GM12878 (cell line): ENCODE measurements at regions not wholly inside any gene's neighbourhood (a gene's known extent, or its start where the extent isn't known, plus 50 kb on each side); places are given as distances from the start of the nearest gene placed in this dataset.

Experiments used
- ATAC-seq: fragments of 200-7000 bp; cut with Tn5 transposase; 3 replicates; pipeline ENCODE4 v1.9.1; 2020; ENCODE audit warnings: mild to moderate bottlenecking, moderate library complexity
- BruUV-seq: library from RNA; stranded (reverse); fragments of 400-500 nt; replicated peaks from 2 replicates; lab custom pipeline; 2021; lab: Mats Ljungman, UMichigan
- CTCF ChIA-PET: fragments of 300-600 bp; sonication (Branson Sonifier 250); formaldehyde crosslinking; extraction: SDS; loops from one replicate; lab custom pipeline; 2021; ENCODE audit warnings: inconsistent platforms; lab: Yijun Ruan, JAX
- POLR2A ChIA-PET: fragments of 350-600 bp; formaldehyde crosslinking; extraction: SDS; loops from one replicate; lab custom pipeline; 2021; ENCODE audit warnings: inconsistent platforms; lab: Charles Lee
- RAD21 ChIA-PET: fragments of 300-600 bp; sonication (Branson Sonifier 250); formaldehyde crosslinking; loops from one replicate; lab custom pipeline; 2023; ENCODE audit warnings: antibody characterized with exemption; ENCODE audit not compliant: unreplicated experiment; lab: Charles Lee
- SMC1A ChIA-PET: fragments of 300-600 bp; sonication (Branson Sonifier 250); formaldehyde crosslinking; loops from one replicate; lab custom pipeline; 2023; ENCODE audit not compliant: unreplicated experiment, uncharacterized antibody; lab: Charles Lee
- DNase-seq: peaks from one replicate; pipeline ENCODE4 v3.0.0-alpha.2; 2011; ENCODE audit warnings: low read depth, low spot score
- FAIRE-seq: peaks from 3 replicates; lab custom pipeline; 2011; peaks lifted over from hg19 to GRCh38; lab: Jason Lieb, UNC
- H2AFZ ChIP-seq: 2 replicates; pipeline ENCODE4 v1.6.0; 2011; ENCODE audit warnings: low read depth, low read length, control low read depth; ENCODE audit not compliant: control insufficient read depth
- H3K27ac ChIP-seq: 2 replicates; pipeline ENCODE4 v1.5.1; 2011; ENCODE audit warnings: control low read depth; ENCODE audit not compliant: control insufficient read depth, insufficient read depth
- H3K27me3 ChIP-seq, 2 experiments: replicated peaks in 1 of 2; 2 replicates each; pipeline versions ENCODE4 v1.6.0 to v1.6.1; 2011; ENCODE audit warnings: low read length in 1 of 2; ENCODE audit not compliant: control insufficient read depth in 2 of 2, insufficient read depth in 2 of 2
- H3K36me3 ChIP-seq, 2 experiments: 2 replicates each; pipeline ENCODE4 v1.5.1; 2011; ENCODE audit warnings: low read length in 1 of 2; ENCODE audit not compliant: control insufficient read depth in 2 of 2, insufficient read depth in 2 of 2
- H3K4me1 ChIP-seq: 2 replicates; pipeline ENCODE4 v1.6.1; 2011; ENCODE audit warnings: mild to moderate bottlenecking, low read length, moderate library complexity, mixed read lengths; ENCODE audit not compliant: control insufficient read depth, insufficient read depth
- H3K4me2 ChIP-seq: 2 replicates; pipeline ENCODE4 v1.6.0; 2011; ENCODE audit warnings: control low read depth; ENCODE audit not compliant: control insufficient read depth, insufficient read depth
- H3K4me3 ChIP-seq: fragments of 200-600 bp; sonication (generic); 2 replicates; pipeline ENCODE4 v1.5.1; 2016
- H3K79me2 ChIP-seq: 2 replicates; pipeline ENCODE4 v1.6.0; 2011; ENCODE audit warnings: low read length; ENCODE audit not compliant: control insufficient read depth, insufficient read depth
- H3K9ac ChIP-seq: 2 replicates; pipeline ENCODE4 v1.8.0; 2011; ENCODE audit warnings: low read length, control low read depth, mixed read lengths; ENCODE audit not compliant: control insufficient read depth, insufficient read depth
- H3K9me3 ChIP-seq: replicated peaks from 3 replicates; pipeline ENCODE4 v1.5.1; 2011; ENCODE audit warnings: mild to moderate bottlenecking, low read length; ENCODE audit not compliant: control insufficient read depth, insufficient read depth
- H4K20me1 ChIP-seq: 2 replicates; pipeline ENCODE4 v1.6.0; 2011; ENCODE audit not compliant: control insufficient read depth, insufficient read depth
- CEBPB ChIP-seq, 2 experiments: fragments of 150-350 bp in 1 of 2; IDR thresholded peaks; 2 replicates each; pipeline ENCODE4 v1.6.1; 2012 to 2014; ENCODE audit warnings: low read depth in 2 of 2, low read length in 2 of 2, borderline replicate concordance in 1 of 2, inconsistent platforms in 1 of 2
- CREM ChIP-seq: IDR thresholded peaks from 2 replicates; pipeline ENCODE4 v1.6.1; 2014; ENCODE audit warnings: antibody characterized with exemption, low read depth
- HCFC1 ChIP-seq: fragments of 150-350 bp; IDR thresholded peaks from 2 replicates; pipeline ENCODE4 v1.6.1; 2014; ENCODE audit warnings: low read length
- JUNB ChIP-seq: IDR thresholded peaks from 2 replicates; pipeline ENCODE4 v1.6.1; 2016; ENCODE audit warnings: antibody characterized with exemption, mild to moderate bottlenecking
- MEF2A ChIP-seq: IDR thresholded peaks from 2 replicates; pipeline ENCODE4 v1.6.1; 2011; ENCODE audit warnings: low read depth, mild to moderate bottlenecking, low read length, moderate library complexity; ENCODE audit not compliant: insufficient read depth
- SUZ12 ChIP-seq: fragments of 200-600 bp; sonication (generic); IDR thresholded peaks from one replicate; pipeline ENCODE4 v1.6.1; 2018; ENCODE audit warnings: antibody characterized with exemption, mild to moderate bottlenecking; ENCODE audit not compliant: unreplicated experiment
- TARDBP ChIP-seq: IDR thresholded peaks from 2 replicates; pipeline ENCODE4 v1.6.1; 2016; ENCODE audit warnings: borderline replicate concordance
- TBL1XR1 ChIP-seq: IDR thresholded peaks from 2 replicates; pipeline ENCODE4 v1.6.1; 2012; ENCODE audit warnings: low read depth, low read length, improper control_type of control experiment
- ZBED1 ChIP-seq: IDR thresholded peaks from 2 replicates; pipeline ENCODE4 v1.6.1; 2016; ENCODE audit warnings: borderline replicate concordance
- ZBTB11 ChIP-seq: fragments of 450-650 bp; formaldehyde crosslinking; IDR thresholded peaks from 2 replicates; pipeline ENCODE4 v1.5.0; 2022; ENCODE audit warnings: mild to moderate bottlenecking, missing genetic modification characterization
- ZNF207 ChIP-seq: fragments of 450-650 bp; IDR thresholded peaks from 2 replicates; pipeline ENCODE4 v1.6.1; 2014; ENCODE audit warnings: antibody characterized with exemption, mild to moderate bottlenecking, borderline replicate concordance
- ZNF687 ChIP-seq: fragments of 450-650 bp; IDR thresholded peaks from 2 replicates; pipeline ENCODE4 v1.6.1; 2017; ENCODE audit warnings: mild to moderate bottlenecking, moderate library complexity
- WGBS: methylation state at CpG from one replicate; pipeline ENCODE4 v1.1.6; 2016; ENCODE audit warnings: low lambda C conversion rate; ENCODE audit not compliant: insufficient replicate concordance, insufficient coverage; ENCODE audit errors: missing lambda C conversion rate; 5-methylcytosine and 5-hydroxymethylcytosine counted together
- in situ Hi-C: fragments of 300-500 bp; cut with MboI; formaldehyde crosslinking; loops from 9 replicates; pipeline ENCODE4 v1.14.3; 2018; ENCODE audit warnings: mixed read lengths
- intact Hi-C: fragments of 100-400 bp; cut with micrococcal nuclease; formaldehyde crosslinking; loops from one replicate; pipeline ENCODE4 v1.14.2; 2022; ENCODE audit not compliant: unreplicated experiment
- TF ChIP-seq, protein P1 (sequence below): fragments of 450-650 bp; IDR thresholded peaks from 2 replicates; pipeline ENCODE4 v1.6.1; 2016; ENCODE audit warnings: mild to moderate bottlenecking
- TF ChIP-seq, protein P2 (sequence below): fragments of 450-650 bp; IDR thresholded peaks from 2 replicates; pipeline ENCODE4 v1.6.1; 2017; ENCODE audit warnings: mild to moderate bottlenecking

DNA sequence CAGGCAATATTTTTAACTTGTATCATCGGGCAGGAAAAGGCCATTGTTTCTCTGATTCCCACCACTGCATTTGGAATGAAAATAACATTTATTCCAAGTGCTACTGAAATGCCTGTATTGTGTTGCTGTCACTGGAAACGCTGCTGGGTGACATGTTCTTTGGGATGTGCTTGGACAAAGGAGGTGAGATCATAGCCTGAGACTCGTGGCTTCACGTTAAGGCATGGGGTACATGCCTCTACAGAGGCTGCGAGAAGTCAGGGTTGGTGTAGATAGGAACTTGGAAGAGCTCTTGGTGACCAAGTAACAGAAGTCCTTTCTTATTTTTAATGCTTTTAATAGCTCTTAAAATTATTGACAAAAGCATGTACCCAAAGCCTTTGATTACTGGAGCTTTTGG, 58.8 kb upstream of the MAF start:
- RAD21 ChIA-PET: no interaction called here
- no peak for DNase-seq
- CTCF ChIA-PET: no interaction called here
- intact Hi-C loops: no loop called here
- no TSS peak for BruUV-seq
- no peak for FAIRE-seq
- Histone ChIP-seq H3K4me3 (no peak overlapping the region), H3K27me3 (no peaks in the 10 kb centered on the region), H4K20me1 (no peaks in the 10 kb centered on the region), H3K4me2 (no peak overlapping the region), H3K36me3 (no peaks in the 10 kb centered on the region), H3K9me3 (no peaks in the 10 kb centered on the region), H3K9ac (no peak overlapping the region), H2AFZ (no peak overlapping the region), H3K27ac (no peak overlapping the region), H3K4me1 (no peaks in the 10 kb centered on the region), H3K79me2 (no peaks in the 10 kb centered on the region)
- SMC1A ChIA-PET: no interaction called here
- WGBS: 15% methylated on average over 5 of the region's 5 CpGs
- ATAC-seq: no peak
- in situ Hi-C loops: no loop called here
- POLR2A ChIA-PET: no interaction called here
- TF ChIP-seq CEBPB (IDR thresholded peaks at IDR 0.05; ENCODE audit: borderline replicate concordance in 1 of 2, low read depth in 2 of 2, low read length in 2 of 2) (no peak), SUZ12 (no peak), HCFC1 (no peak), ZNF207 (no peak), CREM (no peak), ZNF687 (no peak), MEF2A (no peak), JUNB (no peak), ZBTB11 (CRISPR knock-in tag) (no peak), TARDBP (no peak), TBL1XR1 (no peak), ZBED1 (no peak)
- TF ChIP-seq, protein P1, sequence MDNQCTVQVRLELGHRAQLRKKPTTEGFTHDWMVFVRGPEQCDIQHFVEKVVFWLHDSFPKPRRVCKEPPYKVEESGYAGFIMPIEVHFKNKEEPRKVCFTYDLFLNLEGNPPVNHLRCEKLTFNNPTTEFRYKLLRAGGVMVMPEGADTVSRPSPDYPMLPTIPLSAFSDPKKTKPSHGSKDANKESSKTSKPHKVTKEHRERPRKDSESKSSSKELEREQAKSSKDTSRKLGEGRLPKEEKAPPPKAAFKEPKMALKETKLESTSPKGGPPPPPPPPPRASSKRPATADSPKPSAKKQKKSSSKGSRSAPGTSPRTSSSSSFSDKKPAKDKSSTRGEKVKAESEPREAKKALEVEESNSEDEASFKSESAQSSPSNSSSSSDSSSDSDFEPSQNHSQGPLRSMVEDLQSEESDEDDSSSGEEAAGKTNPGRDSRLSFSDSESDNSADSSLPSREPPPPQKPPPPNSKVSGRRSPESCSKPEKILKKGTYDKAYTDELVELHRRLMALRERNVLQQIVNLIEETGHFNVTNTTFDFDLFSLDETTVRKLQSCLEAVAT: no peak
- TF ChIP-seq, protein P2, sequence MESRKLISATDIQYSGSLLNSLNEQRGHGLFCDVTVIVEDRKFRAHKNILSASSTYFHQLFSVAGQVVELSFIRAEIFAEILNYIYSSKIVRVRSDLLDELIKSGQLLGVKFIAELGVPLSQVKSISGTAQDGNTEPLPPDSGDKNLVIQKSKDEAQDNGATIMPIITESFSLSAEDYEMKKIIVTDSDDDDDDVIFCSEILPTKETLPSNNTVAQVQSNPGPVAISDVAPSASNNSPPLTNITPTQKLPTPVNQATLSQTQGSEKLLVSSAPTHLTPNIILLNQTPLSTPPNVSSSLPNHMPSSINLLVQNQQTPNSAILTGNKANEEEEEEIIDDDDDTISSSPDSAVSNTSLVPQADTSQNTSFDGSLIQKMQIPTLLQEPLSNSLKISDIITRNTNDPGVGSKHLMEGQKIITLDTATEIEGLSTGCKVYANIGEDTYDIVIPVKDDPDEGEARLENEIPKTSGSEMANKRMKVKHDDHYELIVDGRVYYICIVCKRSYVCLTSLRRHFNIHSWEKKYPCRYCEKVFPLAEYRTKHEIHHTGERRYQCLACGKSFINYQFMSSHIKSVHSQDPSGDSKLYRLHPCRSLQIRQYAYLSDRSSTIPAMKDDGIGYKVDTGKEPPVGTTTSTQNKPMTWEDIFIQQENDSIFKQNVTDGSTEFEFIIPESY: no peak
